GM06990 (cell line): ENCODE measurements at regions not wholly inside any gene's neighbourhood (a gene's known extent, or its start where the extent isn't known, plus 50 kb on each side); places are given as distances from the start of the nearest gene placed in this dataset.

Experiments used
- DNase-seq: peaks from one replicate; pipeline ENCODE4 v3.0.0-alpha.2; 2011; ENCODE audit not compliant: insufficient read length; ENCODE audit errors: extremely low read depth
- H3K27me3 ChIP-seq: replicated peaks from 2 replicates; pipeline ENCODE4 v1.6.0; 2011; ENCODE audit warnings: low read length; ENCODE audit not compliant: control insufficient read depth, insufficient read depth
- H3K36me3 ChIP-seq: 2 replicates; pipeline ENCODE4 v1.5.1; 2011; ENCODE audit warnings: low read length; ENCODE audit not compliant: control insufficient read depth, insufficient read depth
- H3K4me3 ChIP-seq: replicated peaks from 2 replicates; pipeline ENCODE4 v1.5.1; 2011; ENCODE audit warnings: low read depth, mild to moderate bottlenecking, control low read depth, low read length
- TF ChIP-seq, protein P1 (sequence below): IDR thresholded peaks from 2 replicates; pipeline ENCODE4 v1.5.1; 2011; ENCODE audit warnings: low read length, control low read depth, mild to moderate bottlenecking, inconsistent platforms; ENCODE audit not compliant: insufficient read depth, poor library complexity, severe bottlenecking

DNA sequence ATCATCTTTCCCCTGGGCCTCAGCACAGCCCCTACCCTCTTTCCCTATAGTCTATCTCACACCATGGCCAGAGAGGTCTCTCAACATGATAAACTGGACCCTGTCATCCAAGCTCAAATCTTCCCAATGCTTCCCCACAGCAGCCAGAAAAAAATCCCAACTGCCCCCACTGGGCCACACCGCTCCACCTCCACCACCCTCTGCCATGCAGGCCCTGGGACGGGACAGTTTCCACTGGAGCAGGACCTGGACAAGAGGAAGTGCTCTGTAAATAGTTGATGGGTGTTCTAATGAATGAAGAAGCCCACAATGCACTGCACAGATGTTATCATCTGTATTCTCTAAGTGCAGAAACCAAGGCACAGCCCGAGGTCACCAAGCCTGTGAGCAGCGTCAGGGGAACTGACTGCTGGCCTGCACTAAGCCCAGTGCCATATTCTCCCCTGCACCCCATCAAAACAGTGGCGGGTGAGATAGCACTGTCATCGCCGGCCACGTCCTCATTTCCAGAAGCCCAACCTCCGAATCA is 161.1 kb downstream of the NUP210 start:
- TF ChIP-seq, protein P1, sequence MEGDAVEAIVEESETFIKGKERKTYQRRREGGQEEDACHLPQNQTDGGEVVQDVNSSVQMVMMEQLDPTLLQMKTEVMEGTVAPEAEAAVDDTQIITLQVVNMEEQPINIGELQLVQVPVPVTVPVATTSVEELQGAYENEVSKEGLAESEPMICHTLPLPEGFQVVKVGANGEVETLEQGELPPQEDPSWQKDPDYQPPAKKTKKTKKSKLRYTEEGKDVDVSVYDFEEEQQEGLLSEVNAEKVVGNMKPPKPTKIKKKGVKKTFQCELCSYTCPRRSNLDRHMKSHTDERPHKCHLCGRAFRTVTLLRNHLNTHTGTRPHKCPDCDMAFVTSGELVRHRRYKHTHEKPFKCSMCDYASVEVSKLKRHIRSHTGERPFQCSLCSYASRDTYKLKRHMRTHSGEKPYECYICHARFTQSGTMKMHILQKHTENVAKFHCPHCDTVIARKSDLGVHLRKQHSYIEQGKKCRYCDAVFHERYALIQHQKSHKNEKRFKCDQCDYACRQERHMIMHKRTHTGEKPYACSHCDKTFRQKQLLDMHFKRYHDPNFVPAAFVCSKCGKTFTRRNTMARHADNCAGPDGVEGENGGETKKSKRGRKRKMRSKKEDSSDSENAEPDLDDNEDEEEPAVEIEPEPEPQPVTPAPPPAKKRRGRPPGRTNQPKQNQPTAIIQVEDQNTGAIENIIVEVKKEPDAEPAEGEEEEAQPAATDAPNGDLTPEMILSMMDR: no peak
- no peak for DNase-seq
- H3K27me3 ChIP-seq: peaks cover 5% of the 10 kb centered on the region
- no peaks in the 10 kb centered on the region for H3K36me3 ChIP-seq
- no peak overlapping the region for H3K4me3 ChIP-seq

DNA sequence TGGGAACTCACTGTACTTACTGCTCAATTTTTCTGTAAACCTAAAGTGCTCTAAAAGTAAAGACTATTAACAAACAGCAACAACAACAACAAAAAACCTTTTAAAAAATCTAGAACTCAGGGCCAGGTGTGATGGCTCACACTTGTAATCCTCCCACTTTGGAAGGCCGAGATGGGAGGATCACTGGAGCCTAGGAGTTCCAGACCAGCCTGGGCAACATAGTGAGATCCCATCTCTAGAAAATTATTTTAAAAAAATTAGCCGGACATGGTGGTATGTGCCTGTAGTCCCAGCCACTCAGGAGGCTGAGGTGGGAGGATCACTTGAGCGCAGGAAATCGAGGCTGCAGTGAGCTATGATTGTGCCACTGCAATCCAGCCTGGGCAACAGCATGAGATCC is 161.8 kb downstream of the NUP210 start:
- Histone ChIP-seq H3K27me3 (peaks cover 5% of the 10 kb centered on the region), H3K4me3 (no peak overlapping the region), H3K36me3 (no peaks in the 10 kb centered on the region)
- no peak for DNase-seq
- TF ChIP-seq, protein P1: no peak

DNA sequence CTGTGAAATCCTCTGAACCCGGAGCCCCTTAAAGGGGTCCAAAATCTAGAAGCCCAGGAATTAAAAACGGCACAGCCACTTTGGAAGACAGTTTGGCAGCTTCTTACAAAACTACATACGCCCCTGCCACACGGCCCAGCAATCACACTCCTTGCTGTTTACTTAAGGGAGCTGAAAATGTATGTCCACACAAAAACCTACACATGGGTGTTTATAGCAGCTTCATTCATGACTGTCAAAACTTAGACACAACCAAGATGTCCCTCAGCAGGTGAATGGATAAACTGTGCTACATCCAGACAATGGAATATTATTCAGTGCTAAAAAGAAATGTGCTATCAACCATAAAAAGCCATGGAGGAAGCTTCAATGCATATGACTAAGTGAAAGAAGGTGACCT is 162.5 kb downstream of the NUP210 start:
- DNase-seq: no peak
- Histone ChIP-seq H3K27me3 (peaks cover 5% of the 10 kb centered on the region), H3K36me3 (no peaks in the 10 kb centered on the region), H3K4me3 (no peak overlapping the region)
- TF ChIP-seq, protein P1: no peak

DNA sequence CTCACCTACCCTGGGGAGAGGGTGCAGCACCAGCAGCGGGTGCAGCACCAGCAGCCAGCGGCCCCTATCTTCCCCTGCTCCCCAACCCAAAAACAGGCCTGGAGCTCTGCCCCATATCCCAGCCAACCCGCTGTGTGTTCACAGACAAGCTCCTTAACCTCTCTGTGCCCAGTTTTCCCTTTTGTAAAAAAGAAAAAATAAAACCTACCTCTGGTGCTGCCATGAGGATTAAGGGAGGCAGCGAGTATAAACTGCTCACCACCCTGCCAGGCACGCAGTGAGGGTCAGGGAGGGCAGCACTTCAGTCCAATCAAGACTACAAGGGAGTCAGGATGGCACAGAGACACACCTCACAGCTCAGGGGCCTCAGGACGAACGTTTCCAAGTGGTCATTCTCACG is 163.3 kb downstream of the NUP210 start:
- TF ChIP-seq, protein P1: no peak
- Histone ChIP-seq H3K4me3 (no peak overlapping the region), H3K27me3 (peaks cover 5% of the 10 kb centered on the region), H3K36me3 (no peaks in the 10 kb centered on the region)
- DNase-seq: no peak

DNA sequence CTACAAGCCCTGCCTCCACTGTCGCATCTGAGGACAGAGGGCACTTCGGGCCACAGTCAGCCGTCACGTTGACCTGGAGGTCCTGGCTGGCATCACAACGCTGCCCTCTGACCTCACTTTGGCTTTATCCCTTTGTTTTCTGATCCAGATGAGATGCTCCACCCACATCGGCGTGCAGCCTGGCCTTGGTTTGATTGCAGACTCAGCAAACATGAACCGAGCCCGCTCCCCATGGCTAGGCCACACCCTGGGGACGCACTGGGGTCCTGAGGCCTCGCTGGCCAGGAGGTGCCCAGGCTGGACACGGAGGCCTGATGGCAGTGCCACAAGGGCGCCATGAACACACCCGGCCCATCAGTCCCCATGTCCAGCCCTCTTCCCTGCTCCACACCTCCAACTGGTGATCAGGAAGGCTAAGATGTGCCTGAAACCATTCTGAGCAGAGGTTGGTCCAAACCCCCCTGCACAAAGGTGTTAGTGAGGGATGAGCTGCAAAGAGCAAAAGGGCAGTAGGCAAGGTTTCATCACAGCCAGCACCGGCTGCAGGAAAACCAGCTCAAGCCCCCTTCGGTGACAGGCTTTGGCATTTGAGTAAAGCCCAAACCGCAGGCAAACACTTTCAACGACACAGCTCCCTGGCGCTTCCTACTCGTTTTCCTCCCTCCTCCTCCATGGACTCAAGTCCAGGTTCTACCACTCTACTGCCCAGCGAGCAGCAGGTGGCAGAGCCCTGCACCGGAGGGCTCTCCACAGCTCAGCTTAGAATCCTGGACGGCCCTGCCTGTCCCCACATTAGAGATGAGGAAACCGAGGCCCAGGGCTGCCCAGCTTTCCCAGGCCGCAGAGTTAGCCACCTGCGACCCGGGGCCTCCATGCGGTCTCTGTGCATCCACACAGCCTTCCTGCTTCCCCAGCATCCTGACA is 165.8 kb downstream of the NUP210 start:
- H3K27me3 ChIP-seq: peaks cover 3% of the 10 kb centered on the region; the same call in 1 of the 2 replicates
- no peaks in the 10 kb centered on the region for H3K36me3 ChIP-seq
- no peak overlapping the region for H3K4me3 ChIP-seq
- TF ChIP-seq, protein P1: no peak
- no peak for DNase-seq
